ENCODE measurements at regions not wholly inside any gene's neighbourhood (a gene's known extent, or its start where the extent isn't known, plus 50 kb on each side); places are given as distances from the start of the nearest gene placed in this dataset.

GRCh38 chr12:4027412-4027811, 154.2 kb upstream of the PARP11 start:
- Histone ChIP-seq H3K4me3 (ENCODE audit: low read length) (no peak overlapping the region), H3K79me2 (ENCODE audit: control insufficient read depth, low read length) (no peaks in the 10 kb centered on the region), H3K27ac (ENCODE audit: low read depth, low read length) (no peak overlapping the region), H3F3A (ENCODE audit: control insufficient read depth, insufficient read depth) (no peaks in the 10 kb centered on the region), H3K36me3 (ENCODE audit: control insufficient read depth, low read length) (no peaks in the 10 kb centered on the region), H3K27me3 (ENCODE audit: control insufficient read depth, low read length) (no peaks in the 10 kb centered on the region), H3K4me2 (ENCODE audit: low read length) (no peak overlapping the region), H3K9me2 (replicated peaks; ENCODE audit: control insufficient read depth, low read length) (no peaks in the 10 kb centered on the region), H4K20me1 (ENCODE audit: control insufficient read depth, insufficient read depth, low read depth, low read length) (no peaks in the 10 kb centered on the region), H3K9me3 (ENCODE audit: control insufficient read depth, insufficient read depth, low read length) (no peaks in the 10 kb centered on the region), H3K4me1 (ENCODE audit: control insufficient read depth, low read length) (no peaks in the 10 kb centered on the region)
- TF ChIP-seq CTCF (IDR thresholded peaks at IDR 0.05; ENCODE audit: low read depth, low read length, poor library complexity, severe bottlenecking) (no peak), EZH2phosphoT487 (IDR thresholded peaks at IDR 0.05; ENCODE audit: borderline replicate concordance, low read length) (no peak)

- H3K27ac ChIP-seq (ENCODE audit: low read depth, low read length), result no peak overlapping the region
- TF ChIP-seq CTCF (IDR thresholded peaks at IDR 0.05; ENCODE audit: low read depth, low read length, poor library complexity, severe bottlenecking) (no peak), EZH2phosphoT487 (IDR thresholded peaks at IDR 0.05; ENCODE audit: borderline replicate concordance, low read length) (no peak)
- no peaks in the 10 kb centered on the region for H3F3A ChIP-seq (ENCODE audit: control insufficient read depth, insufficient read depth)
- no peaks in the 10 kb centered on the region for H3K9me2 ChIP-seq (replicated peaks; ENCODE audit: control insufficient read depth, low read length)
- no peaks in the 10 kb centered on the region for H3K9me3 ChIP-seq (ENCODE audit: control insufficient read depth, insufficient read depth, low read length)
- H3K36me3 ChIP-seq (ENCODE audit: control insufficient read depth, low read length), result no peaks in the 10 kb centered on the region
- H3K27me3 ChIP-seq (ENCODE audit: control insufficient read depth, low read length), result no peaks in the 10 kb centered on the region
- no peaks in the 10 kb centered on the region for H4K20me1 ChIP-seq (ENCODE audit: control insufficient read depth, insufficient read depth, low read depth, low read length)
- H3K79me2 ChIP-seq (ENCODE audit: control insufficient read depth, low read length), result no peaks in the 10 kb centered on the region
- H3K4me2 ChIP-seq (ENCODE audit: low read length), result no peak overlapping the region
- no peaks in the 10 kb centered on the region for H3K4me1 ChIP-seq (ENCODE audit: control insufficient read depth, low read length)
- H3K4me3 ChIP-seq (ENCODE audit: low read length), result no peak overlapping the region
Measured at GRCh38 chr12:4026517-4026916, 153.3 kb upstream of the PARP11 start.

GRCh38 chr12:4026020-4026358, 152.8 kb upstream of the PARP11 start:
- Histone ChIP-seq H4K20me1 (ENCODE audit: control insufficient read depth, insufficient read depth, low read depth, low read length) (no peaks in the 10 kb centered on the region), H3K36me3 (ENCODE audit: control insufficient read depth, low read length) (no peaks in the 10 kb centered on the region), H3F3A (ENCODE audit: control insufficient read depth, insufficient read depth) (no peaks in the 10 kb centered on the region), H3K27me3 (ENCODE audit: control insufficient read depth, low read length) (no peaks in the 10 kb centered on the region), H3K9me3 (ENCODE audit: control insufficient read depth, insufficient read depth, low read length) (no peaks in the 10 kb centered on the region), H3K4me3 (ENCODE audit: low read length) (no peak overlapping the region), H3K4me1 (ENCODE audit: control insufficient read depth, low read length) (no peaks in the 10 kb centered on the region), H3K4me2 (ENCODE audit: low read length) (no peak overlapping the region), H3K9me2 (replicated peaks; ENCODE audit: control insufficient read depth, low read length) (no peaks in the 10 kb centered on the region), H3K27ac (ENCODE audit: low read depth, low read length) (no peak overlapping the region), H3K79me2 (ENCODE audit: control insufficient read depth, low read length) (no peaks in the 10 kb centered on the region)
- no peak for TF ChIP-seq EZH2phosphoT487 (IDR thresholded peaks at IDR 0.05; ENCODE audit: borderline replicate concordance, low read length)
- no peak for TF ChIP-seq CTCF (IDR thresholded peaks at IDR 0.05; ENCODE audit: low read depth, low read length, poor library complexity, severe bottlenecking)

Data from DOHH2 (cell line).